ENCODE measurements at regions not wholly inside any gene's neighbourhood (a gene's known extent, or its start where the extent isn't known, plus 50 kb on each side); places are given as distances from the start of the nearest gene placed in this dataset.

DNA sequence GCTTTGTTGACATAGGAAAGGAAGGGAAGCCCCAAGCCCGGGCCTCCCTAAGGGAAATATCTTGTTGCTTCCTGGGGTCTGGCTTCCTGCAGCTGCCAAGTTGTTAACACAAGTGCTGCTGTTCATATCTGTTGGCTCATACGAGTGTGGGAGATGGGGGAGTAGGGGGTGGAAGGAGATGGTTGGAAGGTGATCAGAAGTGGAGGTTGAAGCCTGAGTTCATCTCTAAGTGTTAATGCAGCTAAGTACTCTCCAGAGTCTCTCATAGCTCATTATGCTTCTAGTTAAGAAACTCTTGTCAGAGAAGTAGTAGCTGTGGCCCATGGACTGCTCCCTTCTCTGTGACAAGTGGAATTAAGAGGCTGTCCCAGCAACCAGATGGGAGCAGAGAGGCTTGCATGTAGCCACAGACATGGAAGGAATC, 319.2 kb upstream of the SPAG17 start:
- no peaks in the 10 kb centered on the region for H3F3A ChIP-seq (ENCODE audit: control insufficient read depth, insufficient read depth)
- no peaks in the 10 kb centered on the region for H3K79me2 ChIP-seq (ENCODE audit: control insufficient read depth, low read length)
- no peak overlapping the region for H3K27ac ChIP-seq (ENCODE audit: low read depth, low read length)
- H3K9me3 ChIP-seq (ENCODE audit: control insufficient read depth, insufficient read depth, low read length) = no peaks in the 10 kb centered on the region
- H3K9me2 ChIP-seq (replicated peaks; ENCODE audit: control insufficient read depth, low read length) = no peaks in the 10 kb centered on the region
- no peaks in the 10 kb centered on the region for H3K27me3 ChIP-seq (ENCODE audit: control insufficient read depth, low read length)
- no peak overlapping the region for H3K4me2 ChIP-seq (ENCODE audit: low read length)
- H3K4me1 ChIP-seq (ENCODE audit: control insufficient read depth, low read length) = no peaks in the 10 kb centered on the region
- H4K20me1 ChIP-seq (ENCODE audit: control insufficient read depth, insufficient read depth, low read depth, low read length) = no peaks in the 10 kb centered on the region
- no peaks in the 10 kb centered on the region for H3K36me3 ChIP-seq (ENCODE audit: control insufficient read depth, low read length)
- no peak for TF ChIP-seq EZH2phosphoT487 (IDR thresholded peaks at IDR 0.05; ENCODE audit: borderline replicate concordance, low read length)
- TF ChIP-seq, protein P1, sequence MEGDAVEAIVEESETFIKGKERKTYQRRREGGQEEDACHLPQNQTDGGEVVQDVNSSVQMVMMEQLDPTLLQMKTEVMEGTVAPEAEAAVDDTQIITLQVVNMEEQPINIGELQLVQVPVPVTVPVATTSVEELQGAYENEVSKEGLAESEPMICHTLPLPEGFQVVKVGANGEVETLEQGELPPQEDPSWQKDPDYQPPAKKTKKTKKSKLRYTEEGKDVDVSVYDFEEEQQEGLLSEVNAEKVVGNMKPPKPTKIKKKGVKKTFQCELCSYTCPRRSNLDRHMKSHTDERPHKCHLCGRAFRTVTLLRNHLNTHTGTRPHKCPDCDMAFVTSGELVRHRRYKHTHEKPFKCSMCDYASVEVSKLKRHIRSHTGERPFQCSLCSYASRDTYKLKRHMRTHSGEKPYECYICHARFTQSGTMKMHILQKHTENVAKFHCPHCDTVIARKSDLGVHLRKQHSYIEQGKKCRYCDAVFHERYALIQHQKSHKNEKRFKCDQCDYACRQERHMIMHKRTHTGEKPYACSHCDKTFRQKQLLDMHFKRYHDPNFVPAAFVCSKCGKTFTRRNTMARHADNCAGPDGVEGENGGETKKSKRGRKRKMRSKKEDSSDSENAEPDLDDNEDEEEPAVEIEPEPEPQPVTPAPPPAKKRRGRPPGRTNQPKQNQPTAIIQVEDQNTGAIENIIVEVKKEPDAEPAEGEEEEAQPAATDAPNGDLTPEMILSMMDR (IDR thresholded peaks at IDR 0.05; ENCODE audit: low read depth, low read length, poor library complexity, severe bottlenecking) = no peak
- H3K4me3 ChIP-seq (ENCODE audit: low read length) = no peak overlapping the region

DNA sequence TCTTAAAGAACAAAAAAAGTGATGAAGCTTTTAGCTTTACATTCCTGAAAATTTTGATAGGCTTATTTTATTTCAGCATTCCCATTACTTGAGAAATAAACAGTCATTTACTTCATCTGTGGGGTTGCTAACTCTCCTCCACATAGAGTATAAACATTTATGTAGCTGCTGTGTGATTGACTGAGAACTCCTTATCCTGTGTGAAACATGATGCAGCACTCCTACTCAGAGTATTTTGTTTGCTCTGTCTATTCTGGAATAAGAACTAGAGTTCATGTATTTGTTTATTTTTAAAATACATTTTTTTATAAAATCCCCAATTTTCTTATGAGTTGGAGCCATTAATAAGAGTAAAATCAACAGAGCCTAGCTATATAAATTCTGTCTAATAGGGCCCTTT, 318.7 kb upstream of the SPAG17 start:
- Histone ChIP-seq H3K4me3 (ENCODE audit: low read length) (no peak overlapping the region), H3F3A (ENCODE audit: control insufficient read depth, insufficient read depth) (no peaks in the 10 kb centered on the region), H3K27me3 (ENCODE audit: control insufficient read depth, low read length) (no peaks in the 10 kb centered on the region), H4K20me1 (ENCODE audit: control insufficient read depth, insufficient read depth, low read depth, low read length) (no peaks in the 10 kb centered on the region), H3K4me2 (ENCODE audit: low read length) (no peak overlapping the region), H3K79me2 (ENCODE audit: control insufficient read depth, low read length) (no peaks in the 10 kb centered on the region), H3K4me1 (ENCODE audit: control insufficient read depth, low read length) (no peaks in the 10 kb centered on the region), H3K27ac (ENCODE audit: low read depth, low read length) (no peak overlapping the region), H3K9me2 (replicated peaks; ENCODE audit: control insufficient read depth, low read length) (no peaks in the 10 kb centered on the region), H3K36me3 (ENCODE audit: control insufficient read depth, low read length) (no peaks in the 10 kb centered on the region), H3K9me3 (ENCODE audit: control insufficient read depth, insufficient read depth, low read length) (no peaks in the 10 kb centered on the region)
- no peak for TF ChIP-seq EZH2phosphoT487 (IDR thresholded peaks at IDR 0.05; ENCODE audit: borderline replicate concordance, low read length)
- TF ChIP-seq, protein P1 (IDR thresholded peaks at IDR 0.05; ENCODE audit: low read depth, low read length, poor library complexity, severe bottlenecking) = no peak

DNA sequence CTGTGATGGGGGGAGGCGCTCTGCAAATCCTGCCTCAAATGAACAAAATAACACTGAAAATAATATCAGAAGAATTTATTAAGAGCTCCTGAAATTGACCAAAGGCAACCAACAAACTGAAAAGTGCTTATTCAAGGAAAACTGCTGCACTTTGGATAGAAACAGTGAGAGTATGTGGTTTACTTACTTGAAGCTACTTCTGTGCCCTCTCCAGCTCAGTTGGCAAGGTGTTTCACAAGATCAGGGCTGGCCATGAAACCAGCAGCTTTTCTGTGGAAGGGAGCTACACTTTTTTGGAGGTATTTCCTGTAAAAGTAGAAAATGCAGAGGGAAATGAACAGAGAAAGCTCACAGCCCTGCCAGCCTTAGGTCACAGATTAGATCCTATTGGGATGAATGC, 310.0 kb upstream of the SPAG17 start:
- no peaks in the 10 kb centered on the region for H3K79me2 ChIP-seq (ENCODE audit: control insufficient read depth, low read length)
- H3F3A ChIP-seq (ENCODE audit: control insufficient read depth, insufficient read depth) = no peaks in the 10 kb centered on the region
- H3K27me3 ChIP-seq (ENCODE audit: control insufficient read depth, low read length) = no peaks in the 10 kb centered on the region
- no peaks in the 10 kb centered on the region for H3K36me3 ChIP-seq (ENCODE audit: control insufficient read depth, low read length)
- H3K27ac ChIP-seq (ENCODE audit: low read depth, low read length) = no peak overlapping the region
- H3K4me2 ChIP-seq (ENCODE audit: low read length) = no peak overlapping the region
- no peaks in the 10 kb centered on the region for H3K4me1 ChIP-seq (ENCODE audit: control insufficient read depth, low read length)
- H3K4me3 ChIP-seq (ENCODE audit: low read length) = no peak overlapping the region
- no peaks in the 10 kb centered on the region for H4K20me1 ChIP-seq (ENCODE audit: control insufficient read depth, insufficient read depth, low read depth, low read length)
- no peaks in the 10 kb centered on the region for H3K9me2 ChIP-seq (replicated peaks; ENCODE audit: control insufficient read depth, low read length)
- H3K9me3 ChIP-seq (ENCODE audit: control insufficient read depth, insufficient read depth, low read length) = no peaks in the 10 kb centered on the region
- TF ChIP-seq EZH2phosphoT487 (IDR thresholded peaks at IDR 0.05; ENCODE audit: borderline replicate concordance, low read length) = no peak
- TF ChIP-seq, protein P1 (IDR thresholded peaks at IDR 0.05; ENCODE audit: low read depth, low read length, poor library complexity, severe bottlenecking) = no peak

DNA sequence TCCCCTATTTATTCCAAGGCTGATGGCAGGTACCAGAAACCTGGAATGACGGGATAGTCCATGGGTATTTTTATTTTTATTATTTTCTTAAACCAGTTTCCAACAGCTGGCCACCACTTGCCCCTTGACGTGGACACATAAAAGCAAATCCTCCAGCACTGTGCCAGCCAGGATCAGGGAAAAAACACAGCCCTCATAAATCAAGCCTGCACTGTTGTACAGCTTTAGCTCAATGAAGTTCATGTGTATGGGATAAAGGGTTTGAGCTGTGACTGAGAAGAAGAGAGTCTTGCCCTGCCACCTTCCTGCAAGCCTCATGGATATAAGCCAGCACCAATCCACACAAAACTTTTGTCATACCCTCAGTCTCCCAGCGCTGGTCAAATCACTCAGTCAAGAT, 303.8 kb upstream of the SPAG17 start:
- Histone ChIP-seq H3K9me2 (replicated peaks; ENCODE audit: control insufficient read depth, low read length) (no peaks in the 10 kb centered on the region), H3K79me2 (ENCODE audit: control insufficient read depth, low read length) (no peaks in the 10 kb centered on the region), H3K27me3 (ENCODE audit: control insufficient read depth, low read length) (no peaks in the 10 kb centered on the region), H3K4me2 (ENCODE audit: low read length) (no peak overlapping the region), H3K9me3 (ENCODE audit: control insufficient read depth, insufficient read depth, low read length) (no peaks in the 10 kb centered on the region), H3K36me3 (ENCODE audit: control insufficient read depth, low read length) (no peaks in the 10 kb centered on the region), H3K27ac (ENCODE audit: low read depth, low read length) (no peak overlapping the region), H4K20me1 (ENCODE audit: control insufficient read depth, insufficient read depth, low read depth, low read length) (no peaks in the 10 kb centered on the region), H3K4me1 (ENCODE audit: control insufficient read depth, low read length) (no peaks in the 10 kb centered on the region), H3K4me3 (ENCODE audit: low read length) (no peak overlapping the region), H3F3A (ENCODE audit: control insufficient read depth, insufficient read depth) (no peaks in the 10 kb centered on the region)
- TF ChIP-seq EZH2phosphoT487 (IDR thresholded peaks at IDR 0.05; ENCODE audit: borderline replicate concordance, low read length) = no peak
- TF ChIP-seq, protein P1 (IDR thresholded peaks at IDR 0.05; ENCODE audit: low read depth, low read length, poor library complexity, severe bottlenecking) = no peak
